DND-41 (cell line): ENCODE measurements at regions not wholly inside any gene's neighbourhood (a gene's known extent, or its start where the extent isn't known, plus 50 kb on each side); places are given as distances from the start of the nearest gene placed in this dataset.

ENCODE experiments used
- ATAC-seq: fragments of 200-7000 bp; cut with Tn5 transposase; 3 replicates; pipeline ENCODE4 v1.9.1; 2021; ENCODE audit warnings: low read depth; ENCODE audit not compliant: insufficient read depth
- DNase-seq: peaks from one replicate; pipeline ENCODE4 v3.0.0-alpha.2; 2020
- H2AFZ ChIP-seq: 2 replicates; pipeline ENCODE4 v1.6.0; 2012; ENCODE audit warnings: low read depth, low read length
- H3K27ac ChIP-seq: 2 replicates; pipeline ENCODE4 v1.5.1; 2012; ENCODE audit warnings: low read length, inconsistent platforms
- H3K27me3 ChIP-seq: fragments of 200-600 bp; sonication (generic); 2 replicates; pipeline ENCODE4 v1.6.0; 2012; ENCODE audit warnings: low read length, mild to moderate bottlenecking, inconsistent platforms; ENCODE audit not compliant: insufficient read depth, poor library complexity
- H3K36me3 ChIP-seq: 2 replicates; pipeline ENCODE4 v1.5.1; 2012; ENCODE audit warnings: low read length, inconsistent platforms; ENCODE audit not compliant: insufficient read depth
- H3K4me1 ChIP-seq: 2 replicates; pipeline ENCODE4 v1.5.1; 2012; ENCODE audit warnings: mild to moderate bottlenecking, low read length; ENCODE audit not compliant: insufficient read depth
- H3K4me2 ChIP-seq: 2 replicates; pipeline ENCODE4 v1.6.0; 2012; ENCODE audit warnings: mild to moderate bottlenecking, moderate library complexity, low read length, inconsistent platforms; ENCODE audit not compliant: insufficient read depth
- H3K4me3 ChIP-seq, 2 experiments: fragments of 200-600 bp in 1 of 2; shearing (Covaris generic) in 1 of 2; 2 replicates each; pipeline ENCODE4 v1.5.1; 2012 to 2016; ENCODE audit warnings: inconsistent platforms in 2 of 2, low read length in 2 of 2, mild to moderate bottlenecking in 2 of 2, low read depth in 1 of 2, moderate library complexity in 1 of 2
- H3K79me2 ChIP-seq: 2 replicates; pipeline ENCODE4 v1.6.0; 2012; ENCODE audit warnings: low read length, inconsistent platforms; ENCODE audit not compliant: insufficient read depth
- H3K9ac ChIP-seq: 2 replicates; pipeline ENCODE4 v1.6.0; 2012; ENCODE audit warnings: low read depth, mild to moderate bottlenecking, inconsistent platforms, low read length, moderate library complexity
- H3K9me3 ChIP-seq: 2 replicates; pipeline ENCODE4 v1.5.1; 2012; ENCODE audit warnings: low read length, moderate library complexity, mild to moderate bottlenecking, inconsistent platforms; ENCODE audit not compliant: insufficient read depth, severe bottlenecking
- H4K20me1 ChIP-seq: 2 replicates; pipeline ENCODE4 v1.6.0; 2012; ENCODE audit warnings: low read length; ENCODE audit not compliant: insufficient read depth
- EZH2 ChIP-seq: IDR thresholded peaks from 3 replicates; pipeline ENCODE4 v1.6.1; 2012; ENCODE audit warnings: borderline replicate concordance, low read depth, mild to moderate bottlenecking, moderate library complexity, low read length, inconsistent platforms; ENCODE audit not compliant: severe bottlenecking
- TF ChIP-seq, protein P1 (sequence below): IDR thresholded peaks from 2 replicates; pipeline ENCODE4 v1.5.1; 2012; ENCODE audit warnings: borderline replicate concordance, low read length, moderate library complexity, mild to moderate bottlenecking; ENCODE audit not compliant: poor library complexity, severe bottlenecking; ENCODE audit errors: extremely low read depth

DNA sequence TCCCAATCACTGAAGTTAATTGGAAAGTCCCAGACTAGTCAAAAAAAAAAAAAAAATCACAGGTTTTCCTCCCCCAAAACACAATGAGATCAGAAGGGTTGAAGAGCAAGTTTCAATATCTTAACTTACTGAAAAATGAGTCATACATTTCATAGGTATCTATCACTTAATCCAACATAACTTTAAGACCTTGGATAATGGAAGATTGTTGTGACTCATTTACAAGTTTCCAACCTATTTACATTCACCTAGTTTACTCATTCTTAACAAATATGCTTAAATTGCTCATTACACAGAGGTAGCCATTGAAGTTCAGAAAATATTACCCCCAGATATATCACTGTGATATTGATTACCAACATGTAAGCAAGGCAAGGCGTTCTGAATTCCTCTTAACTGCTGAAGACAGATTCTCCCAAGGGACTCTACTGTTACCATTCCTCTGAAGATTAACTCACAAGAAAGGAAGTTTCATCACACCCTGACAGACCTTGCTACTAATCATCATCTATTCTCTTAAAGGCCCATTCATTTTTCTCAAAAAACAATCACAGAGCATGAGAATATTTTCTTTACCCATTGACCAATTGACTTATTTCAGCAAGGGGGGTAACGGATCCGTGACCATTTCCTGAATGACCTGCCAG, 563.8 kb downstream of the TLE1 start:
- TF ChIP-seq, protein P1, sequence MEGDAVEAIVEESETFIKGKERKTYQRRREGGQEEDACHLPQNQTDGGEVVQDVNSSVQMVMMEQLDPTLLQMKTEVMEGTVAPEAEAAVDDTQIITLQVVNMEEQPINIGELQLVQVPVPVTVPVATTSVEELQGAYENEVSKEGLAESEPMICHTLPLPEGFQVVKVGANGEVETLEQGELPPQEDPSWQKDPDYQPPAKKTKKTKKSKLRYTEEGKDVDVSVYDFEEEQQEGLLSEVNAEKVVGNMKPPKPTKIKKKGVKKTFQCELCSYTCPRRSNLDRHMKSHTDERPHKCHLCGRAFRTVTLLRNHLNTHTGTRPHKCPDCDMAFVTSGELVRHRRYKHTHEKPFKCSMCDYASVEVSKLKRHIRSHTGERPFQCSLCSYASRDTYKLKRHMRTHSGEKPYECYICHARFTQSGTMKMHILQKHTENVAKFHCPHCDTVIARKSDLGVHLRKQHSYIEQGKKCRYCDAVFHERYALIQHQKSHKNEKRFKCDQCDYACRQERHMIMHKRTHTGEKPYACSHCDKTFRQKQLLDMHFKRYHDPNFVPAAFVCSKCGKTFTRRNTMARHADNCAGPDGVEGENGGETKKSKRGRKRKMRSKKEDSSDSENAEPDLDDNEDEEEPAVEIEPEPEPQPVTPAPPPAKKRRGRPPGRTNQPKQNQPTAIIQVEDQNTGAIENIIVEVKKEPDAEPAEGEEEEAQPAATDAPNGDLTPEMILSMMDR = no peak
- Histone ChIP-seq H3K9ac (no peak overlapping the region), H3K79me2 (no peaks in the 10 kb centered on the region), H3K27ac (no peak overlapping the region), H3K36me3 (no peaks in the 10 kb centered on the region), H3K27me3 (no peaks in the 10 kb centered on the region), H3K4me2 (no peak overlapping the region), H3K4me3 (no peak overlapping the region), H3K4me1 (peaks cover 5% of the 10 kb centered on the region; the same call in 1 of the 2 replicates), H4K20me1 (no peaks in the 10 kb centered on the region), H2AFZ (no peak overlapping the region), H3K9me3 (peaks cover 3% of the 10 kb centered on the region)
- ATAC-seq (no peak), DNase-seq (no peak)

DNA sequence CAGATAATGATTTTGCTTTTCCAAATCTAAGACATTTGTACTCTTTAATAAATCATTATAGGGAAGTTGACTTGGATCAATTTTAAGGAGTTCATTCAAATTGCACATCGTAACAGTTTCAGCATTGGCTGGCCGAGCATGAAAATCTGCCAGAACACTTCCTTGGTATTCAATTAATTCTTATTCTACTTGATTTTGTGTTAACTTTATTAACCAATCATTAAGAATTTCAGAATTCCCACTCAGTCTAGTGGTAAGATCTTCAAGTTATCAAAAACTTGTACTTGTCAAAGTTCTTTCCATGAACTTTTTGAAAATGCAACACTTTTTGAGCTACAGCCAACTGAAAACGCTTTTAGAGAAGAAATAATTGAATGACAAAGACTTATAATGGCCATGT, 565.8 kb downstream of the TLE1 start:
- H3K79me2 ChIP-seq = no peaks in the 10 kb centered on the region
- no peak overlapping the region for H3K4me3 ChIP-seq
- DNase-seq (no peak), ATAC-seq (no peak)
- no peaks in the 10 kb centered on the region for H3K36me3 ChIP-seq
- H3K4me2 ChIP-seq = no peak overlapping the region
- peaks cover 5% of the 10 kb centered on the region; the same call in 1 of the 2 replicates for H3K4me1 ChIP-seq
- peaks cover 3% of the 10 kb centered on the region for H3K9me3 ChIP-seq
- no peak overlapping the region for H2AFZ ChIP-seq
- H3K27me3 ChIP-seq = no peaks in the 10 kb centered on the region
- TF ChIP-seq EZH2 = no peak
- TF ChIP-seq, protein P1 = no peak
- H3K9ac ChIP-seq = no peak overlapping the region
- H3K27ac ChIP-seq = no peak overlapping the region
- no peaks in the 10 kb centered on the region for H4K20me1 ChIP-seq

DNA sequence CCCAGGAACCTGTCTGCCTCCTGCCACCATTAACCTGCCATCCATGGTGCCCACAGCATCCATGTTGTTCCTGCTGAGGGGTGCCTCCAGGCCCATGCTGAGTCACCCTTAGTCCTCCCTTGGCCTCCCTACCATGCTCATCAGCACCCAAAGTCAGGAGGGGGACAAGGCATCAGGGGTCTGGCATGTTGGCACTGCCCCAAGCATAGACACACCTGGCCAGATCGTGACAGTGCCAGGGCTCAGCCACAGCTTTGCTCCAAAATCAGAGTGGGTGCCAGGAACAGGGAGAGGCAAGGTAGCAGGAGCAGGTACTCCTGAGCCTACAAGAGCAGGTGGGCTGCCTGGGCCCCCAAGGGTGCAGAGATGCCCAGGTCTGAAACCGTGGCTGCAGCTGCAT, 566.6 kb downstream of the TLE1 start:
- no peak overlapping the region for H2AFZ ChIP-seq
- ATAC-seq (no peak), DNase-seq (no peak)
- no peak for TF ChIP-seq EZH2
- TF ChIP-seq, protein P1 = no peak
- no peak overlapping the region for H3K4me2 ChIP-seq
- H3K27me3 ChIP-seq = no peaks in the 10 kb centered on the region
- no peaks in the 10 kb centered on the region for H3K79me2 ChIP-seq
- no peaks in the 10 kb centered on the region for H4K20me1 ChIP-seq
- H3K4me1 ChIP-seq = peaks cover 5% of the 10 kb centered on the region; the same call in 1 of the 2 replicates
- H3K9me3 ChIP-seq = peaks cover 3% of the 10 kb centered on the region
- H3K27ac ChIP-seq = no peak overlapping the region
- H3K36me3 ChIP-seq = no peaks in the 10 kb centered on the region
- no peak overlapping the region for H3K4me3 ChIP-seq
- H3K9ac ChIP-seq = no peak overlapping the region

DNA sequence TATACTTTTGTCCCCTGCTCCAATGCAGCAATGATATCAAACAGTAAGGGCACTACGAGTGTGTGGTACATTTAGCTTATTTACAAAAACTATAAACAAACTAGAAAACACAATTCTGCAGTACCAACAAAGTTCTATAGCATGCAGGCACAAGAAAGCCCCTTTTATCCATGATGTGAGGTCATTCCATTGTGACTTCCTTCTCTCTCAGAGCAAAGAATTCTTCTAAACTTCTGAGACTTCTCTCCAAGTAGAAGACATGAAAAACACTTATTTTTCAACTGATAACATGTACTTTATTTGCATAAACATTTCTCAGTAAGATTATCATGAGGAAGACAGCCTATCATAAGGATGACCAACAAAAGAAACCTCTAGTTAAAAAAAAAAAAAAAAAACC, 569.8 kb downstream of the TLE1 start:
- no peak overlapping the region for H2AFZ ChIP-seq
- no peaks in the 10 kb centered on the region for H4K20me1 ChIP-seq
- H3K9me3 ChIP-seq = peaks cover 3% of the 10 kb centered on the region
- H3K36me3 ChIP-seq = no peaks in the 10 kb centered on the region
- TF ChIP-seq, protein P1 = no peak
- no peak for TF ChIP-seq EZH2
- H3K4me1 ChIP-seq = peaks cover 1% of the 10 kb centered on the region; the same call in 1 of the 2 replicates
- no peak overlapping the region for H3K4me3 ChIP-seq
- DNase-seq = no peak
- H3K9ac ChIP-seq = no peak overlapping the region
- no peaks in the 10 kb centered on the region for H3K27me3 ChIP-seq
- no peak for ATAC-seq
- no peak overlapping the region for H3K4me2 ChIP-seq
- no peak overlapping the region for H3K27ac ChIP-seq
- no peaks in the 10 kb centered on the region for H3K79me2 ChIP-seq
